ENCODE measurements at regions not wholly inside any gene's neighbourhood (a gene's known extent, or its start where the extent isn't known, plus 50 kb on each side); places are given as distances from the start of the nearest gene placed in this dataset.
"Not testable (repeated sequence)": the region's sequence is repeated elsewhere in the genome, so short reads cannot be mapped to it uniquely, and the experiment has no call there.

DNA sequence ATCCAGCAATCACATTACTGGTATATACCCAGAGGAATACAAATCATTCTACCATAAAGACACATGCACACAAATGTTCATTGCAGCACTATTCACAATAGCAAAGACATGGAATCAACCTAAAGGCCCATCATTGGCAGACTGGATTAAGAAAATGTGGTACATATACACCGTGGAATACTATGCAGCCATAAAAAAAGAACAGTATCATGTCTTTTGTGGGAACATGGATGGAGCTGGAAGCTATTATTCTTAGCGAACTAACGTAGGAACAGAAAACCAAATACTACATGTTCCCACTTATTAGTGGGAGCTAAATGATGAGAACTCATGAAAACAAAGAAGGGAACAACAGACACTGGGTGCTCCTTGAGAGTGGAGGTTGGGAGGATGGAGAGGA, 60.9 kb downstream of the PGRMC1 start:
- H3K27me3 ChIP-seq (ENCODE audit: insufficient read depth, low read depth); DNase-seq; CTCF ChIA-PET; H3F3A ChIP-seq (ENCODE audit: insufficient read depth, low read depth); H3K79me2 ChIP-seq (ENCODE audit: low read depth); H3K4me3 ChIP-seq; H3K4me2 ChIP-seq; H3K4me1 ChIP-seq (replicated peaks; ENCODE audit: insufficient read depth); H3K9me2 ChIP-seq (ENCODE audit: insufficient read depth); POLR2A ChIA-PET (ENCODE audit: unreplicated experiment); H3K27ac ChIP-seq; intact Hi-C loops (cut with micrococcal nuclease; ENCODE audit: unreplicated experiment); H3K36me3 ChIP-seq (ENCODE audit: low read depth); H3K9me3 ChIP-seq (ENCODE audit: insufficient read depth, low read depth); BruUV-seq (replicated peaks); H2AFZ ChIP-seq; H4K20me1 ChIP-seq (ENCODE audit: insufficient read depth): not testable (repeated sequence)

DNA sequence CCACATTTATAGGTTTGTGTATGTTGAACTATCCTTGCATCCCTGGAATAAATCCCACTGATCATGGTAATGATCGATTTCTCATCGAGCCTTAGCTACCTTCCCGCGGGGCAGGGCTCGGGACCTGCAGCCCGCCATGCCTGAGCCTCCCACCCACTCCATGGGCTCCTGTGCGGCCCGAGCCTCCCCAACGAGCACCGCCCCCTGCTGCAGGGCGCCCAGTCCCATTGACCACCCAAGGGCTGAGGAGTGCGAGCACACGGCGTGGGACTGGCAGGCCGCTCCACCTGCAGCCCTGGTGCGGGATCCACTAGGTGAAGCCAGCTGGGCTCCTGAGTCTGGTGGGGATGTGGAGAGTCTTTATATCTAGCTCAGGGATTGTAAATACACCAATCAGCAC, 63.7 kb downstream of the PGRMC1 start:
- intact Hi-C loops (cut with micrococcal nuclease; ENCODE audit: unreplicated experiment); H3K9me2 ChIP-seq (ENCODE audit: insufficient read depth); H3K79me2 ChIP-seq (ENCODE audit: low read depth); POLR2A ChIA-PET (ENCODE audit: unreplicated experiment); H3K4me2 ChIP-seq; H3K36me3 ChIP-seq (ENCODE audit: low read depth); H4K20me1 ChIP-seq (ENCODE audit: insufficient read depth); BruUV-seq (replicated peaks); H3F3A ChIP-seq (ENCODE audit: insufficient read depth, low read depth); H2AFZ ChIP-seq; H3K27me3 ChIP-seq (ENCODE audit: insufficient read depth, low read depth); CTCF ChIA-PET; DNase-seq; H3K9me3 ChIP-seq (ENCODE audit: insufficient read depth, low read depth); H3K4me3 ChIP-seq; H3K27ac ChIP-seq: not testable (repeated sequence)
- peaks cover 29% of the 10 kb centered on the region for H3K4me1 ChIP-seq (replicated peaks; ENCODE audit: insufficient read depth)

DNA sequence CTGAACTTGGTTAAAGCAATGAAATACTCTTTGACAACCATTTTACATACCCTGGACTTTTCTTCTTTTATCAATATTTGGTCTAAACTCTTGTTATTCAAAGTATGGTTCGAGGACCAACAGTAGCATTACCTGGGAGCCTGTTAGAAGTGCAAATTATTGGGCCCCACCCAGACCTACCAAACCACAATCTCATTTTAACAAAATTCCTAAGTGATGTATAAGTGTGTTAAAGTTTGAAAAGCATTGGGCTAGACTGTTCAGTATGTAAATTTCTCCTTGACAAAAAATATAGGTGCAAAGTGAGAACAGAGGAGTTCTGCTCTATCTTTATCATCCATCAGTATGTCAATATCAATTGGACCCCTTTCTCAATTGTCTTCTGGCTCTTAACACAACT, 67.1 kb downstream of the PGRMC1 start:
- POLR2A ChIA-PET (ENCODE audit: unreplicated experiment): no interaction called here
- intact Hi-C loops (cut with micrococcal nuclease; ENCODE audit: unreplicated experiment): no loop called here

DNA sequence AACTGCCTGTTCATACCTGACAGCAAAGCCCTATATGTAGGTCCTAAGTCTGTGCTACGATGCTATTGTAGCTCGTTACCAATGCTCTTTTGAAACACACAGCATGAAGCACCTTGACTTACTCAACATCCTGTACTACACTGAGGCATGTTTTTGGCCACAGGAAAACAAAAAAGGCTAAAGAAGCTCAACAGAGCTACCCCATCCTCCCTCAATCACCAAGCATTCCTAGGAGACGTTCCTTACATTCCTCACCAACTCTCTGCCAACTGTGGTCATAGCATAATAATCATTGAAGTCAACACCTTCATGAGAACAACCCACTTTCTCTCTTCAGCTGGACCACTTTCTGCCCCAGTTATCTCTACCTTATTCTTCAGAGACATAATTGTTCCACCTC, 73.7 kb upstream of the SLC25A43 start:
- BruUV-seq (replicated peaks): no TSS peak
- Histone ChIP-seq H4K20me1 (ENCODE audit: insufficient read depth) (no peaks in the 10 kb centered on the region), H3K4me3 (no peak overlapping the region), H3K9me2 (ENCODE audit: insufficient read depth) (no peaks in the 10 kb centered on the region), H3K36me3 (ENCODE audit: low read depth) (no peaks in the 10 kb centered on the region), H3K79me2 (ENCODE audit: low read depth) (no peaks in the 10 kb centered on the region), H3K27me3 (ENCODE audit: insufficient read depth, low read depth) (no peaks in the 10 kb centered on the region), H3K4me2 (peak overlapping the region; percentile 57), H2AFZ (peak overlapping the region; percentile 42), H3K9me3 (ENCODE audit: insufficient read depth, low read depth) (no peaks in the 10 kb centered on the region; the same call in 1 of the 2 replicates), H3K4me1 (replicated peaks; ENCODE audit: insufficient read depth) (peaks cover 18% of the 10 kb centered on the region), H3K27ac (peak overlapping the region; percentile 51), H3F3A (ENCODE audit: insufficient read depth, low read depth) (peaks cover 12% of the 10 kb centered on the region; the same call in 1 of the 2 replicates)
- DNase-seq: peak; percentile 35 to 58
- CTCF ChIA-PET: interaction anchor here (0.6 kb wide), 1 partner anchor 33 kb away, joined by 4 read pairs; no protein-coding TSS in a partner anchor
- TF ChIP-seq, protein P1, sequence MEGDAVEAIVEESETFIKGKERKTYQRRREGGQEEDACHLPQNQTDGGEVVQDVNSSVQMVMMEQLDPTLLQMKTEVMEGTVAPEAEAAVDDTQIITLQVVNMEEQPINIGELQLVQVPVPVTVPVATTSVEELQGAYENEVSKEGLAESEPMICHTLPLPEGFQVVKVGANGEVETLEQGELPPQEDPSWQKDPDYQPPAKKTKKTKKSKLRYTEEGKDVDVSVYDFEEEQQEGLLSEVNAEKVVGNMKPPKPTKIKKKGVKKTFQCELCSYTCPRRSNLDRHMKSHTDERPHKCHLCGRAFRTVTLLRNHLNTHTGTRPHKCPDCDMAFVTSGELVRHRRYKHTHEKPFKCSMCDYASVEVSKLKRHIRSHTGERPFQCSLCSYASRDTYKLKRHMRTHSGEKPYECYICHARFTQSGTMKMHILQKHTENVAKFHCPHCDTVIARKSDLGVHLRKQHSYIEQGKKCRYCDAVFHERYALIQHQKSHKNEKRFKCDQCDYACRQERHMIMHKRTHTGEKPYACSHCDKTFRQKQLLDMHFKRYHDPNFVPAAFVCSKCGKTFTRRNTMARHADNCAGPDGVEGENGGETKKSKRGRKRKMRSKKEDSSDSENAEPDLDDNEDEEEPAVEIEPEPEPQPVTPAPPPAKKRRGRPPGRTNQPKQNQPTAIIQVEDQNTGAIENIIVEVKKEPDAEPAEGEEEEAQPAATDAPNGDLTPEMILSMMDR (conservative IDR thresholded peaks at IDR 0.05): no peak
- POLR2A ChIA-PET (ENCODE audit: unreplicated experiment): interaction anchor here (0.7 kb wide), 1 partner anchor 152 kb away, joined by 5 read pairs; no protein-coding TSS in a partner anchor
- intact Hi-C loops (cut with micrococcal nuclease; ENCODE audit: unreplicated experiment): loop anchor here (1.0 kb wide), 2 partner anchors 76 to 85 kb away; no protein-coding TSS in a partner anchor

More for the DNA sequence above, 67.1 kb downstream of the PGRMC1 start:
- CTCF ChIA-PET: no interaction called here
- peak overlapping the region; percentile 69 for H3K27ac ChIP-seq
- peak; percentile 16 to 79 for DNase-seq
- no peak overlapping the region for H2AFZ ChIP-seq
- no peaks in the 10 kb centered on the region for H4K20me1 ChIP-seq (ENCODE audit: insufficient read depth)
- peak overlapping the region; percentile 36; the same call in 1 of the 2 replicates for H3K4me3 ChIP-seq
- no peaks in the 10 kb centered on the region for H3K79me2 ChIP-seq (ENCODE audit: low read depth)
- H3K36me3 ChIP-seq (ENCODE audit: low read depth): no peaks in the 10 kb centered on the region
- H3F3A ChIP-seq (ENCODE audit: insufficient read depth, low read depth): peaks cover 9% of the 10 kb centered on the region; the same call in 1 of the 2 replicates
- H3K4me2 ChIP-seq: peak overlapping the region; percentile 71
- H3K9me2 ChIP-seq (ENCODE audit: insufficient read depth): no peaks in the 10 kb centered on the region
- H3K9me3 ChIP-seq (ENCODE audit: insufficient read depth, low read depth): no peaks in the 10 kb centered on the region; the same call in 1 of the 2 replicates
- no TSS peak for BruUV-seq (replicated peaks)
- no peaks in the 10 kb centered on the region for H3K27me3 ChIP-seq (ENCODE audit: insufficient read depth, low read depth)
- peaks cover 33% of the 10 kb centered on the region for H3K4me1 ChIP-seq (replicated peaks; ENCODE audit: insufficient read depth)
- TF ChIP-seq, protein P1 (conservative IDR thresholded peaks at IDR 0.05): no peak
- no peak for TF ChIP-seq EZH2 (IDR thresholded peaks at IDR 0.05; ENCODE audit: low read depth)

DNA sequence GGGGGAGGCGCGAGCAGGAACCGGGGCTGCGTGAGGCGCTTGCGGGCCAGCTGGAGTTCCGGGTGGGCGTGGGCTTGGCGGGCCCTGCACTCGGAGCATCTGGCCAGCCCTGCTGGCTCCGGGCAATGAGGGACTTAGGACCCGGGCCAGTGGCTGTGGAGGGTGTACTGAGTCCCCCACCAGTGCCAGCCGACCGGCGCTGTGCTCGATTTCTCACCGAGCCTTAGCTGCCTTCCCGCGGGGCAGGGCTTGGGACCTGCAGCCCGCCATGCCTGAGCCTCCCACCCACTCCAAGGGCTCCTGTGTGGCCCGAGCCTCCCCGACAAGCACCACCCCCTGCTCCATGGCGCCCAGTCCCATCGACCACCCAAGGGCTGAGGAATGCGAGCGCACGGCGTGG, 67.3 kb upstream of the SLC25A43 start:
- H4K20me1 ChIP-seq (ENCODE audit: insufficient read depth); H3K4me2 ChIP-seq; BruUV-seq (replicated peaks); H3K79me2 ChIP-seq (ENCODE audit: low read depth); H3K9me2 ChIP-seq (ENCODE audit: insufficient read depth); H3K9me3 ChIP-seq (ENCODE audit: insufficient read depth, low read depth); H3K4me1 ChIP-seq (replicated peaks; ENCODE audit: insufficient read depth); DNase-seq; H2AFZ ChIP-seq; H3K27me3 ChIP-seq (ENCODE audit: insufficient read depth, low read depth); POLR2A ChIA-PET (ENCODE audit: unreplicated experiment); intact Hi-C loops (cut with micrococcal nuclease; ENCODE audit: unreplicated experiment); H3K27ac ChIP-seq; H3K36me3 ChIP-seq (ENCODE audit: low read depth); H3F3A ChIP-seq (ENCODE audit: insufficient read depth, low read depth); CTCF ChIA-PET; H3K4me3 ChIP-seq: not testable (repeated sequence)

DNA sequence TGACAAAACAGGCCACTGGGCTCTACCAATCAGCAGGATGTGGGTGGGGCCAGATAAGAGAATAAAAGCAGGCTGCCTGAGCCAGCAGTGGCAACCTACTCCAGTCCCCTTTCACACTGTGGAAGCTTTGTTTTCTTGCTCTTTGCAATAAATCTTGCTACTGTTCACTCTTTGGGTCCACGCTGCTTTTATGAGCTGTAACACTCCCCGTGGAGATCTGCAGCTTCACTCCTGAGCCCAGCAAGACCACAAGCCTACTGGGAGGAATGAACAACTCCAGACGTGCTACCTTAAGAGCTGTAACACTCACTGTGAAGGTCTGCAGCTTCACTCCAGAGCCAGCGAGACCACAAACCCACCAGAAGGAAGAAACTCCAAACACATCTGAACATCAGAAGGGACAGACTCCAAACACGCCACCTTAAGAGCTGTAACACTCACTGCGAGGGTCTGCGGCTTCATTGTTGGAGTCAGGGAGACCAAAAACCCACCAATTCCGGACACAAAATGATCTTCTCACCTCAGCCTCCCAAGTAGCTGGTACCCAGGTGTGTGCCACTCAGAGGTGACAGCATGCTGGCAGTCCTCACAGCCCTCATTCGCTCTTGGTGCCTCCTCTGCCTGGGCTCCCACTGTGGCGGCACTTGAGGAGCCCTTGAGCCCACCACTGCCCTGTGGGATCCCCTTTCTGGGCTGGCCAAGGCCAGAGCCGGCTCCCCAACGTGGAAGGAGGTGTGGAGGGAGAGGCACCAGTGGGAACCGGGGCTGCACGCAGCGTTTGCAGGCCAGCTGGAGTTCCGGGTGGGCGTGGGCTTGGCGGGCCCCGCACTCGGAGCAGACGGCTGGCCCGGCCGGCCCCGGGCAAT, 66.0 kb upstream of the SLC25A43 start:
- H3K4me1 ChIP-seq (replicated peaks; ENCODE audit: insufficient read depth); H3K4me3 ChIP-seq; H3K9me2 ChIP-seq (ENCODE audit: insufficient read depth); H3K27ac ChIP-seq; H4K20me1 ChIP-seq (ENCODE audit: insufficient read depth); POLR2A ChIA-PET (ENCODE audit: unreplicated experiment); H3K27me3 ChIP-seq (ENCODE audit: insufficient read depth, low read depth); DNase-seq; BruUV-seq (replicated peaks); H2AFZ ChIP-seq; H3F3A ChIP-seq (ENCODE audit: insufficient read depth, low read depth); CTCF ChIA-PET; H3K79me2 ChIP-seq (ENCODE audit: low read depth); intact Hi-C loops (cut with micrococcal nuclease; ENCODE audit: unreplicated experiment); H3K4me2 ChIP-seq; H3K36me3 ChIP-seq (ENCODE audit: low read depth); H3K9me3 ChIP-seq (ENCODE audit: insufficient read depth, low read depth): not testable (repeated sequence)

Measured in PC-9 (cell line).